GM19455 (cell line): ENCODE measurements at regions not wholly inside any gene's neighbourhood (a gene's known extent, or its start where the extent isn't known, plus 50 kb on each side); places are given as distances from the start of the nearest gene placed in this dataset.
"Not testable (repeated sequence)": the region's sequence is repeated elsewhere in the genome, so short reads cannot be mapped to it uniquely, and the experiment has no call there.

Experiments used
- ATAC-seq: cut with Tn5 transposase; IDR thresholded peaks from one replicate; pipeline ENCODE4 v1.9.1; 2021; ENCODE audit not compliant: unreplicated experiment

GRCh38 chr2:56770490-56770889, 586.7 kb downstream of the CCDC85A start:
- no peak for ATAC-seq

- ATAC-seq: no peak
Measured at GRCh38 chr2:56784046-56784445, 600.3 kb downstream of the CCDC85A start.

GRCh38 chr2:56801214-56801613, 617.4 kb downstream of the CCDC85A start:
- ATAC-seq: no peak

- ATAC-seq: no peak
Measured at GRCh38 chr2:56801770-56802169, 618.0 kb downstream of the CCDC85A start.

- no peak for ATAC-seq
Measured at GRCh38 chr2:56803596-56803995, 619.8 kb downstream of the CCDC85A start.

- no peak for ATAC-seq
Measured at GRCh38 chr2:56806924-56807323, 623.1 kb downstream of the CCDC85A start.

- no peak for ATAC-seq
Measured at GRCh38 chr2:56807861-56808260, 624.1 kb downstream of the CCDC85A start.

GRCh38 chr2:56811401-56811800, 627.6 kb downstream of the CCDC85A start:
- no peak for ATAC-seq

- ATAC-seq: no peak
Measured at GRCh38 chr2:56812432-56812831, 628.6 kb downstream of the CCDC85A start.

GRCh38 chr2:56813490-56813889, 629.7 kb downstream of the CCDC85A start:
- ATAC-seq: no peak

GRCh38 chr2:56816666-56817065, 632.9 kb downstream of the CCDC85A start:
- ATAC-seq: no peak

GRCh38 chr2:56831780-56832179, 648.0 kb downstream of the CCDC85A start:
- ATAC-seq: no peak

GRCh38 chr2:56834686-56835085, 650.9 kb downstream of the CCDC85A start:
- ATAC-seq: no peak

- not testable (repeated sequence) for ATAC-seq
Measured at GRCh38 chr2:56840009-56840408, 656.2 kb downstream of the CCDC85A start.

GRCh38 chr2:56860991-56861390, 677.2 kb downstream of the CCDC85A start:
- ATAC-seq: no peak

- no peak for ATAC-seq
Measured at GRCh38 chr2:56871644-56872043, 687.9 kb downstream of the CCDC85A start.

- no peak for ATAC-seq
Measured at GRCh38 chr2:56874717-56875116, 690.9 kb downstream of the CCDC85A start.

GRCh38 chr2:56889738-56890137, 705.9 kb downstream of the CCDC85A start:
- no peak for ATAC-seq

- no peak for ATAC-seq
Measured at GRCh38 chr2:56892382-56892781, 708.6 kb downstream of the CCDC85A start.

GRCh38 chr2:56898986-56899385, 715.2 kb downstream of the CCDC85A start:
- ATAC-seq: no peak

GRCh38 chr2:56912490-56912889, 728.7 kb downstream of the CCDC85A start:
- ATAC-seq: no peak

- no peak for ATAC-seq
Measured at GRCh38 chr2:56918790-56919189, 735.0 kb downstream of the CCDC85A start.

GRCh38 chr2:56933976-56934375, 750.2 kb downstream of the CCDC85A start:
- ATAC-seq: no peak

- ATAC-seq: no peak
Measured at GRCh38 chr2:56934866-56935265, 751.1 kb downstream of the CCDC85A start.
